ENCODE measurements at regions not wholly inside any gene's neighbourhood (a gene's known extent, or its start where the extent isn't known, plus 50 kb on each side); places are given as distances from the start of the nearest gene placed in this dataset.

- Mint-ChIP-seq H3K27me3 (ENCODE audit: insufficient read depth, unreplicated experiment) (peaks cover 10% of the 10 kb centered on the region), H3K4me3 (ENCODE audit: unreplicated experiment) (no peak overlapping the region), H3K4me1 (ENCODE audit: low read depth, unreplicated experiment) (no peaks in the 10 kb centered on the region), H3K36me3 (ENCODE audit: insufficient read depth, unreplicated experiment) (no peaks in the 10 kb centered on the region), H3K27ac (ENCODE audit: unreplicated experiment) (no peak overlapping the region), H3K9me3 (ENCODE audit: unreplicated experiment) (peaks cover 39% of the 10 kb centered on the region)
- no peak overlapping the region for H3K4me3 ChIP-seq (ENCODE audit: low read depth, low read length)
- TF ChIP-seq, protein P1, sequence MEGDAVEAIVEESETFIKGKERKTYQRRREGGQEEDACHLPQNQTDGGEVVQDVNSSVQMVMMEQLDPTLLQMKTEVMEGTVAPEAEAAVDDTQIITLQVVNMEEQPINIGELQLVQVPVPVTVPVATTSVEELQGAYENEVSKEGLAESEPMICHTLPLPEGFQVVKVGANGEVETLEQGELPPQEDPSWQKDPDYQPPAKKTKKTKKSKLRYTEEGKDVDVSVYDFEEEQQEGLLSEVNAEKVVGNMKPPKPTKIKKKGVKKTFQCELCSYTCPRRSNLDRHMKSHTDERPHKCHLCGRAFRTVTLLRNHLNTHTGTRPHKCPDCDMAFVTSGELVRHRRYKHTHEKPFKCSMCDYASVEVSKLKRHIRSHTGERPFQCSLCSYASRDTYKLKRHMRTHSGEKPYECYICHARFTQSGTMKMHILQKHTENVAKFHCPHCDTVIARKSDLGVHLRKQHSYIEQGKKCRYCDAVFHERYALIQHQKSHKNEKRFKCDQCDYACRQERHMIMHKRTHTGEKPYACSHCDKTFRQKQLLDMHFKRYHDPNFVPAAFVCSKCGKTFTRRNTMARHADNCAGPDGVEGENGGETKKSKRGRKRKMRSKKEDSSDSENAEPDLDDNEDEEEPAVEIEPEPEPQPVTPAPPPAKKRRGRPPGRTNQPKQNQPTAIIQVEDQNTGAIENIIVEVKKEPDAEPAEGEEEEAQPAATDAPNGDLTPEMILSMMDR (IDR thresholded peaks at IDR 0.05; ENCODE audit: insufficient read depth in 1 of 2, low read depth in 1 of 2, low read length in 1 of 2, severe bottlenecking in 1 of 2, unreplicated experiment in 1 of 2), result no peak
- intact Hi-C loops (cut with micrococcal nuclease; ENCODE audit: unreplicated experiment), result no loop called here
- no peaks in the 10 kb centered on the region for H3K27me3 ChIP-seq (replicated peaks; ENCODE audit: control insufficient read depth, insufficient read depth, low read length)
- POLR2A ChIA-PET, result no interaction called here
- CTCF ChIA-PET, result no interaction called here
- H3K36me3 ChIP-seq (ENCODE audit: control insufficient read depth, insufficient read depth, low read length), result no peaks in the 10 kb centered on the region
- H3K9me3 ChIP-seq, result peaks cover 20% of the 10 kb centered on the region
- H3K4me1 ChIP-seq, result no peaks in the 10 kb centered on the region
- BruUV-seq (replicated peaks), result no TSS peak
- no peak for DNase-seq
Measured at GRCh38 chr10:16256336-16256735, 180.5 kb upstream of the PTER start.

GRCh38 chr10:16258291-16259040, 178.3 kb upstream of the PTER start:
- ChIA-PET CTCF (no interaction called here), POLR2A (no interaction called here)
- Histone ChIP-seq H3K4me3 (ENCODE audit: low read depth, low read length) (no peak overlapping the region), H3K9me3 (peaks cover 13% of the 10 kb centered on the region), H3K4me1 (no peaks in the 10 kb centered on the region), H3K27me3 (replicated peaks; ENCODE audit: control insufficient read depth, insufficient read depth, low read length) (no peaks in the 10 kb centered on the region), H3K36me3 (ENCODE audit: control insufficient read depth, insufficient read depth, low read length) (no peaks in the 10 kb centered on the region)
- Mint-ChIP-seq H3K4me1 (ENCODE audit: low read depth, unreplicated experiment) (no peaks in the 10 kb centered on the region), H3K36me3 (ENCODE audit: insufficient read depth, unreplicated experiment) (no peaks in the 10 kb centered on the region), H3K27ac (ENCODE audit: unreplicated experiment) (no peak overlapping the region), H3K9me3 (ENCODE audit: unreplicated experiment) (peaks cover 19% of the 10 kb centered on the region), H3K27me3 (ENCODE audit: insufficient read depth, unreplicated experiment) (peaks cover 10% of the 10 kb centered on the region), H3K4me3 (ENCODE audit: unreplicated experiment) (no peak overlapping the region)
- intact Hi-C loops (cut with micrococcal nuclease; ENCODE audit: unreplicated experiment), result no loop called here
- no TSS peak for BruUV-seq (replicated peaks)
- TF ChIP-seq, protein P1 (IDR thresholded peaks at IDR 0.05; ENCODE audit: insufficient read depth in 1 of 2, low read depth in 1 of 2, low read length in 1 of 2, severe bottlenecking in 1 of 2, unreplicated experiment in 1 of 2), result no peak
- no peak for DNase-seq

- no peaks in the 10 kb centered on the region for H3K36me3 Mint-ChIP-seq (ENCODE audit: insufficient read depth, unreplicated experiment)
- CTCF ChIA-PET, result no interaction called here
Measured at GRCh38 chr10:16259726-16260125, 177.1 kb upstream of the PTER start.

More at GRCh38 chr10:16259726-16260125, 177.1 kb upstream of the PTER start:
- H3K4me1 ChIP-seq, result no peaks in the 10 kb centered on the region
- peaks cover 19% of the 10 kb centered on the region for H3K9me3 Mint-ChIP-seq (ENCODE audit: unreplicated experiment)
- H3K9me3 ChIP-seq, result peaks cover 9% of the 10 kb centered on the region
- no TSS peak for BruUV-seq (replicated peaks)
- no peaks in the 10 kb centered on the region for H3K4me1 Mint-ChIP-seq (ENCODE audit: low read depth, unreplicated experiment)
- intact Hi-C loops (cut with micrococcal nuclease; ENCODE audit: unreplicated experiment), result no loop called here
- peaks cover 10% of the 10 kb centered on the region for H3K27me3 Mint-ChIP-seq (ENCODE audit: insufficient read depth, unreplicated experiment)
- H3K4me3 ChIP-seq (ENCODE audit: low read depth, low read length), result no peak overlapping the region
- H3K4me3 Mint-ChIP-seq (ENCODE audit: unreplicated experiment), result no peak overlapping the region
- H3K27me3 ChIP-seq (replicated peaks; ENCODE audit: control insufficient read depth, insufficient read depth, low read length), result no peaks in the 10 kb centered on the region
- H3K36me3 ChIP-seq (ENCODE audit: control insufficient read depth, insufficient read depth, low read length), result no peaks in the 10 kb centered on the region
- TF ChIP-seq, protein P1 (IDR thresholded peaks at IDR 0.05; ENCODE audit: insufficient read depth in 1 of 2, low read depth in 1 of 2, low read length in 1 of 2, severe bottlenecking in 1 of 2, unreplicated experiment in 1 of 2), result no peak
- H3K27ac Mint-ChIP-seq (ENCODE audit: unreplicated experiment), result no peak overlapping the region
- no peak for DNase-seq
- POLR2A ChIA-PET, result no interaction called here

All from Caco-2 (cell line).